ENCODE measurements at regions not wholly inside any gene's neighbourhood (a gene's known extent, or its start where the extent isn't known, plus 50 kb on each side); places are given as distances from the start of the nearest gene placed in this dataset.

GRCh38 chr2:48145845-48146452 lies 168.5 kb upstream of the FOXN2 start (continued):
- TF ChIP-seq, protein P1, sequence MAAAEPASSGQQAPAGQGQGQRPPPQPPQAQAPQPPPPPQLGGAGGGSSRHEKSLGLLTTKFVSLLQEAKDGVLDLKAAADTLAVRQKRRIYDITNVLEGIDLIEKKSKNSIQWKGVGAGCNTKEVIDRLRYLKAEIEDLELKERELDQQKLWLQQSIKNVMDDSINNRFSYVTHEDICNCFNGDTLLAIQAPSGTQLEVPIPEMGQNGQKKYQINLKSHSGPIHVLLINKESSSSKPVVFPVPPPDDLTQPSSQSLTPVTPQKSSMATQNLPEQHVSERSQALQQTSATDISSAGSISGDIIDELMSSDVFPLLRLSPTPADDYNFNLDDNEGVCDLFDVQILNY (CRISPR knock-in tag; IDR thresholded peaks at IDR 0.05) = 0 out of 2 replicates have a peak, but pooled peaks have one; percentile 24
- TF ChIP-seq, protein P2, sequence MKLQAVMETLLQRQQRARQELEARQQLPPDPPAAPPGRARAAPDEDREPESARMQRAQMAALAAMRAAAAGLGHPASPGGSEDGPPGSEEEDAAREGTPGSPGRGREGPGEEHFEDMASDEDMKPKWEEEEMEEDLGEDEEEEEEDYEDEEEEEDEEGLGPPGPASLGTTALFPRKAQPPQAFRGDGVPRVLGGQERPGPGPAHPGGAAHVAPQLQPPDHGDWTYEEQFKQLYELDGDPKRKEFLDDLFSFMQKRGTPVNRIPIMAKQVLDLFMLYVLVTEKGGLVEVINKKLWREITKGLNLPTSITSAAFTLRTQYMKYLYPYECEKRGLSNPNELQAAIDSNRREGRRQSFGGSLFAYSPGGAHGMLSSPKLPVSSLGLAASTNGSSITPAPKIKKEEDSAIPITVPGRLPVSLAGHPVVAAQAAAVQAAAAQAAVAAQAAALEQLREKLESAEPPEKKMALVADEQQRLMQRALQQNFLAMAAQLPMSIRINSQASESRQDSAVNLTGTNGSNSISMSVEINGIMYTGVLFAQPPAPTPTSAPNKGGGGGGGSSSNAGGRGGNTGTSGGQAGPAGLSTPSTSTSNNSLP (IDR thresholded peaks at IDR 0.05; ENCODE audit: borderline replicate concordance, low read depth, low read length) = 0 out of 2 replicates have a peak, but pooled peaks have one; percentile 72
- TF ChIP-seq ARHGAP35 (IDR thresholded peaks at IDR 0.05; ENCODE audit: partially characterized antibody) (no peak), PHF21A (IDR thresholded peaks at IDR 0.05; ENCODE audit: borderline replicate concordance, low read depth) (no peak), BRD9 (IDR thresholded peaks at IDR 0.05; ENCODE audit: low read depth, partially characterized antibody) (peak; percentile 91), ZNF609 (CRISPR knock-in tag; IDR thresholded peaks at IDR 0.05; ENCODE audit: borderline replicate concordance) (no peak), SPI1 (IDR thresholded peaks at IDR 0.05; ENCODE audit: borderline replicate concordance, low read depth, low read length) (no peak), IFI16 (CRISPR knock-in tag; IDR thresholded peaks at IDR 0.05) (peak; percentile 67), SMAD3 (CRISPR knock-in tag; conservative IDR thresholded peaks at IDR 0.05) (peak; percentile 86), TBL1XR1 (IDR thresholded peaks at IDR 0.05; ENCODE audit: low read length in 2 of 2) (peak in 1 of 2 experiments; percentile 68; a peak in 2 of 4 replicates), RBBP5 (IDR thresholded peaks at IDR 0.05; ENCODE audit: borderline replicate concordance, insufficient read depth, low read length, poor library complexity, severe bottlenecking) (no peak), ATF1 (CRISPR knock-in tag; IDR thresholded peaks at IDR 0.05) (no peak), ATF1 (tag; IDR thresholded peaks at IDR 0.05) (peak; percentile 40; the same call in 1 of the 2 replicates), ZNF584 (CRISPR knock-in tag; IDR thresholded peaks at IDR 0.05; ENCODE audit: low read depth) (peak; percentile 73; the same call in 1 of the 2 replicates), NFXL1 (CRISPR knock-in tag; IDR thresholded peaks at IDR 0.05) (0 out of 2 replicates have a peak, but pooled peaks have one; percentile 15), ZFP36 (IDR thresholded peaks at IDR 0.05; ENCODE audit: low read depth, low read length, partially characterized antibody) (peak; percentile 20), MAFK (IDR thresholded peaks at IDR 0.05; ENCODE audit: low read length) (0 out of 2 replicates have a peak, but pooled peaks have one; percentile 3), MCM5 (IDR thresholded peaks at IDR 0.05; ENCODE audit: low read depth) (no peak), CXXC5 (CRISPR knock-in tag; IDR thresholded peaks at IDR 0.05) (peak; percentile 57), SUPT5H (IDR thresholded peaks at IDR 0.05) (peak; percentile 52; the same call in 1 of the 2 replicates), HDAC1 (IDR thresholded peaks at IDR 0.05) (0 out of 4 replicates have a peak, but pooled peaks of 1 of the 2 experiments have one; percentile 21)

Measured in K562 (cell line).